ENCODE measurements at regions not wholly inside any gene's neighbourhood (a gene's known extent, or its start where the extent isn't known, plus 50 kb on each side); places are given as distances from the start of the nearest gene placed in this dataset.

DNA sequence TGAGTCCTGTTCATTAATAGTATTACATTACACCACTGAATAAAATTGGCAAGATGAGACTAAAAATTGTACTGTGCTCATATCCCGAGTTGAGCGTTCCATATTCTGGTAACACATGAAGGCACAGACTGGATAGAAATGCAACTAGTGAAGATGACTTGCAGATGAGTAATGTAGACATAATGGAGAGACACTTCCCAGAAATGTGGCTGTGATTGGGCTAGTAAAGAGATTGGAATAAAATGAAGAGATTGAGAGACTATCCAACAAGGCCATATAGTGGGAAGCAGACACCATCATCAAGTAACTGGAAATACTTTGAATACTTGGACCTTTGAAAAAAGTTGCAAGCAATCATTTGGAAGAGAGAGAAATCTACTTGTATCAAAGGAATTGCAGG lies 77.3 kb downstream of the DCAF8L1 start:
- peaks cover 9% of the 10 kb centered on the region for H3K4me1 Mint-ChIP-seq (ENCODE audit: low read depth, unreplicated experiment)
- Histone ChIP-seq H3K36me3 (ENCODE audit: insufficient read depth, low read length) (no peaks in the 10 kb centered on the region), H2AFZ (ENCODE audit: low read depth, low read length) (no peak overlapping the region), H3K79me2 (ENCODE audit: insufficient read depth, low read length) (no peaks in the 10 kb centered on the region), H3K9me3 (ENCODE audit: insufficient read depth, low read depth, low read length) (no peaks in the 10 kb centered on the region), H3K4me1 (ENCODE audit: insufficient read depth, low read length) (no peaks in the 10 kb centered on the region), H3K9ac (ENCODE audit: low read length) (no peak overlapping the region), H4K20me1 (ENCODE audit: insufficient read depth, low read length) (no peaks in the 10 kb centered on the region), H3K27ac (ENCODE audit: low read depth, low read length) (no peak overlapping the region), H3K4me3 (ENCODE audit: insufficient read depth, low read depth, low read length) (no peak overlapping the region), H3K27me3 (ENCODE audit: insufficient read depth, low read length) (no peaks in the 10 kb centered on the region), H3K4me2 (ENCODE audit: low read length) (no peak overlapping the region)
- DNase-seq (ENCODE audit: low read depth) (no peak), FAIRE-seq (peak; percentile 86)
- no peaks in the 10 kb centered on the region for H3K9me3 Mint-ChIP-seq (ENCODE audit: unreplicated experiment)
- H3K27me3 Mint-ChIP-seq (ENCODE audit: low read depth, unreplicated experiment), result no peaks in the 10 kb centered on the region
- TF ChIP-seq EZH2 (IDR thresholded peaks at IDR 0.05; ENCODE audit: insufficient read depth, low read length), result no peak
- TF ChIP-seq, protein P1, sequence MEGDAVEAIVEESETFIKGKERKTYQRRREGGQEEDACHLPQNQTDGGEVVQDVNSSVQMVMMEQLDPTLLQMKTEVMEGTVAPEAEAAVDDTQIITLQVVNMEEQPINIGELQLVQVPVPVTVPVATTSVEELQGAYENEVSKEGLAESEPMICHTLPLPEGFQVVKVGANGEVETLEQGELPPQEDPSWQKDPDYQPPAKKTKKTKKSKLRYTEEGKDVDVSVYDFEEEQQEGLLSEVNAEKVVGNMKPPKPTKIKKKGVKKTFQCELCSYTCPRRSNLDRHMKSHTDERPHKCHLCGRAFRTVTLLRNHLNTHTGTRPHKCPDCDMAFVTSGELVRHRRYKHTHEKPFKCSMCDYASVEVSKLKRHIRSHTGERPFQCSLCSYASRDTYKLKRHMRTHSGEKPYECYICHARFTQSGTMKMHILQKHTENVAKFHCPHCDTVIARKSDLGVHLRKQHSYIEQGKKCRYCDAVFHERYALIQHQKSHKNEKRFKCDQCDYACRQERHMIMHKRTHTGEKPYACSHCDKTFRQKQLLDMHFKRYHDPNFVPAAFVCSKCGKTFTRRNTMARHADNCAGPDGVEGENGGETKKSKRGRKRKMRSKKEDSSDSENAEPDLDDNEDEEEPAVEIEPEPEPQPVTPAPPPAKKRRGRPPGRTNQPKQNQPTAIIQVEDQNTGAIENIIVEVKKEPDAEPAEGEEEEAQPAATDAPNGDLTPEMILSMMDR (IDR thresholded peaks at IDR 0.05; ENCODE audit: insufficient read depth, low read depth, low read length), result no peak
- peak overlapping the region; percentile 28 for H3K27ac Mint-ChIP-seq (ENCODE audit: unreplicated experiment)
- no peaks in the 10 kb centered on the region for H3K36me3 Mint-ChIP-seq (ENCODE audit: low read depth, unreplicated experiment)
- H3K4me3 Mint-ChIP-seq (ENCODE audit: unreplicated experiment), result no peak overlapping the region

DNA sequence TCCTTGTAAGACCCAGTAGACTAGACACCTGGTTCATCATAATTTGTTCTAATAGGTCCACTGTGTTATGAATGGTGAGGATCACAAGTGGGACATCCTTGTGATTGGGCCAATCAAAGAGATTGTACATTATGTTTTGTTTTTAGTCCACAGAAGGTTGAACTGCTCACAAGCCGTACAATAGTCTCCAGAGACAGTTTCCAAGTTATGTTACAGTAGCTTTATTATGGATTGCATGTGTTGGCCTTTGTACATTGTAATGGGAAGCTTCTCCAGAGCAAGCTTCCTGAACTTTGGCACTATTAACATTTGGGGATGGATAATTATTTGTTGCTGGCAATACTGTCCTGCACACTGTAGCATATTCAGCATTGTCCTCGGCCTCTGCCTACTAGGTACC lies 86.1 kb downstream of the MAGEB10 start:
- Histone ChIP-seq H3K4me2 (ENCODE audit: low read length) (no peak overlapping the region), H3K36me3 (ENCODE audit: insufficient read depth, low read length) (no peaks in the 10 kb centered on the region), H4K20me1 (ENCODE audit: insufficient read depth, low read length) (no peaks in the 10 kb centered on the region), H3K27me3 (ENCODE audit: insufficient read depth, low read length) (no peaks in the 10 kb centered on the region), H3K9me3 (ENCODE audit: insufficient read depth, low read depth, low read length) (no peaks in the 10 kb centered on the region), H2AFZ (ENCODE audit: low read depth, low read length) (no peak overlapping the region), H3K9ac (ENCODE audit: low read length) (no peak overlapping the region), H3K27ac (ENCODE audit: low read depth, low read length) (no peak overlapping the region), H3K79me2 (ENCODE audit: insufficient read depth, low read length) (no peaks in the 10 kb centered on the region), H3K4me1 (ENCODE audit: insufficient read depth, low read length) (no peaks in the 10 kb centered on the region), H3K4me3 (ENCODE audit: insufficient read depth, low read depth, low read length) (no peak overlapping the region)
- H3K27ac Mint-ChIP-seq (ENCODE audit: unreplicated experiment), result no peak overlapping the region
- H3K4me3 Mint-ChIP-seq (ENCODE audit: unreplicated experiment), result no peak overlapping the region
- H3K27me3 Mint-ChIP-seq (ENCODE audit: low read depth, unreplicated experiment), result no peaks in the 10 kb centered on the region
- H3K9me3 Mint-ChIP-seq (ENCODE audit: unreplicated experiment), result no peaks in the 10 kb centered on the region
- H3K36me3 Mint-ChIP-seq (ENCODE audit: low read depth, unreplicated experiment), result no peaks in the 10 kb centered on the region
- no peak for FAIRE-seq
- TF ChIP-seq EZH2 (IDR thresholded peaks at IDR 0.05; ENCODE audit: insufficient read depth, low read length), result no peak
- TF ChIP-seq, protein P1 (IDR thresholded peaks at IDR 0.05; ENCODE audit: insufficient read depth, low read depth, low read length), result no peak
- peaks cover 12% of the 10 kb centered on the region for H3K4me1 Mint-ChIP-seq (ENCODE audit: low read depth, unreplicated experiment)
- no peak for DNase-seq (ENCODE audit: low read depth)

DNA sequence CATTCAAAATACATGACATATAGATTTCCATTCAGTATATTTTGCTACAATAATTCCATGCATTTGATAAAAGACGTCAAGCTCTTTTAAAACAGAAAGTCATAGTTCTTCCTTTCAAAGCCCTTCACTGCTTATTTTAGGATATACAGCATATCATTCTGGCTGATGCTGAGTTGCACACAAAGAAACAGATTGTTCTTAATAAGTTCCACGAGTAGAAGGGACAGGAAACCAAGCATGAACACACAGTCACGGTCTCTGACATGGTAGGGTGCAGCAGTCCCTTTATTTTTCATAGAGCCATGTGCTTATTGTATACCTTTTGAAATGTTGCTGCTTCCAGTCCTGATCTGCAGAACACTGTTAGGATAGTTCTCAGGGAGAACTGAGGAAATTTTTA lies 85.4 kb downstream of the MAGEB10 start:
- Mint-ChIP-seq H3K9me3 (ENCODE audit: unreplicated experiment) (no peaks in the 10 kb centered on the region), H3K27me3 (ENCODE audit: low read depth, unreplicated experiment) (no peaks in the 10 kb centered on the region), H3K4me1 (ENCODE audit: low read depth, unreplicated experiment) (peaks cover 12% of the 10 kb centered on the region)

More for the DNA sequence above, 85.4 kb downstream of the MAGEB10 start:
- Histone ChIP-seq H3K27me3 (ENCODE audit: insufficient read depth, low read length) (no peaks in the 10 kb centered on the region), H3K4me1 (ENCODE audit: insufficient read depth, low read length) (no peaks in the 10 kb centered on the region), H3K36me3 (ENCODE audit: insufficient read depth, low read length) (no peaks in the 10 kb centered on the region), H3K4me3 (ENCODE audit: insufficient read depth, low read depth, low read length) (no peak overlapping the region), H2AFZ (ENCODE audit: low read depth, low read length) (no peak overlapping the region), H3K79me2 (ENCODE audit: insufficient read depth, low read length) (no peaks in the 10 kb centered on the region), H3K9ac (ENCODE audit: low read length) (no peak overlapping the region), H3K27ac (ENCODE audit: low read depth, low read length) (no peak overlapping the region), H3K9me3 (ENCODE audit: insufficient read depth, low read depth, low read length) (no peaks in the 10 kb centered on the region), H4K20me1 (ENCODE audit: insufficient read depth, low read length) (no peaks in the 10 kb centered on the region), H3K4me2 (ENCODE audit: low read length) (no peak overlapping the region)
- Mint-ChIP-seq H3K27ac (ENCODE audit: unreplicated experiment) (no peak overlapping the region), H3K4me3 (ENCODE audit: unreplicated experiment) (no peak overlapping the region), H3K36me3 (ENCODE audit: low read depth, unreplicated experiment) (no peaks in the 10 kb centered on the region)
- FAIRE-seq, result peak; percentile 60
- DNase-seq (ENCODE audit: low read depth), result no peak
- TF ChIP-seq EZH2 (IDR thresholded peaks at IDR 0.05; ENCODE audit: insufficient read depth, low read length), result no peak
- TF ChIP-seq, protein P1 (IDR thresholded peaks at IDR 0.05; ENCODE audit: insufficient read depth, low read depth, low read length), result no peak

All from astrocyte (in vitro differentiated cells and primary cell).